OCI-LY1 (cell line): ENCODE measurements at regions not wholly inside any gene's neighbourhood (a gene's known extent, or its start where the extent isn't known, plus 50 kb on each side); places are given as distances from the start of the nearest gene placed in this dataset.

Experiments used
- H2AFZ ChIP-seq: fragments of 200-600 bp; sonication (generic), shearing (Covaris generic); 2 replicates; pipeline ENCODE4 v1.6.0; 2014; ENCODE audit warnings: antibody characterized with exemption, mild to moderate bottlenecking, low read length
- H3F3A ChIP-seq: fragments of 200-600 bp; sonication (generic), shearing (Covaris generic); 2 replicates; pipeline ENCODE4 v1.6.0; 2014; ENCODE audit warnings: mild to moderate bottlenecking, antibody characterized with exemption, low read length, moderate library complexity; ENCODE audit not compliant: insufficient read depth
- H3K27ac ChIP-seq: fragments of 200-600 bp; sonication (generic); 2 replicates; pipeline ENCODE4 v1.5.1; 2014; ENCODE audit warnings: low read length, mixed run types, mild to moderate bottlenecking, low read depth; ENCODE audit not compliant: poor library complexity, severe bottlenecking
- H3K27me3 ChIP-seq: fragments of 200-600 bp; sonication (generic); 2 replicates; pipeline ENCODE4 v1.6.0; 2014; ENCODE audit warnings: antibody characterized with exemption, mild to moderate bottlenecking, low read length, moderate library complexity; ENCODE audit not compliant: insufficient read depth
- H3K36me3 ChIP-seq: fragments of 200-600 bp; sonication (generic); 2 replicates; pipeline ENCODE4 v1.6.1; 2014; ENCODE audit warnings: mild to moderate bottlenecking, antibody characterized with exemption, low read length, moderate library complexity, mixed read lengths; ENCODE audit not compliant: insufficient read depth
- H3K4me1 ChIP-seq: fragments of 200-600 bp; sonication (generic); 2 replicates; pipeline ENCODE4 v1.5.1; 2014; ENCODE audit warnings: mild to moderate bottlenecking, low read length, moderate library complexity; ENCODE audit not compliant: insufficient read depth, severe bottlenecking
- H3K4me2 ChIP-seq: fragments of 200-600 bp; sonication (generic), shearing (Covaris generic); 2 replicates; pipeline ENCODE4 v1.6.1; 2014; ENCODE audit warnings: low read length
- H3K4me3 ChIP-seq: fragments of 200-600 bp; sonication (generic); 2 replicates; pipeline ENCODE4 v1.5.1; 2014; ENCODE audit warnings: low read length, low read depth, mild to moderate bottlenecking, mixed read lengths; ENCODE audit not compliant: poor library complexity, severe bottlenecking
- H3K79me2 ChIP-seq: fragments of 200-600 bp; shearing (Covaris generic); 2 replicates; pipeline ENCODE4 v1.6.1; 2016; ENCODE audit warnings: mixed run types, low read length, mixed read lengths; ENCODE audit not compliant: insufficient read depth
- H3K9ac ChIP-seq: fragments of 200-600 bp; sonication (generic), shearing (Covaris generic); 2 replicates; pipeline ENCODE4 v1.6.1; 2014; ENCODE audit warnings: mild to moderate bottlenecking, low read length, mixed read lengths
- H3K9me2 ChIP-seq: fragments of 200-600 bp; sonication (generic), shearing (Covaris generic); 2 replicates; pipeline ENCODE4 v1.6.1; 2014; ENCODE audit warnings: low read depth, mild to moderate bottlenecking, low read length, mixed read lengths
- H3K9me3 ChIP-seq: fragments of 200-600 bp; shearing (Covaris generic); 2 replicates; pipeline ENCODE4 v1.6.1; 2014; ENCODE audit warnings: low read length, mixed read lengths
- H4K20me1 ChIP-seq: fragments of 200-600 bp; sonication (generic), shearing (Covaris generic); 2 replicates; pipeline ENCODE4 v1.6.0; 2016; ENCODE audit warnings: mild to moderate bottlenecking, low read length; ENCODE audit not compliant: insufficient read depth
- CTCF ChIP-seq: fragments of 200-600 bp; sonication (generic), shearing (Covaris generic); IDR thresholded peaks from 2 replicates; pipeline ENCODE4 v1.5.1; 2017; ENCODE audit warnings: mild to moderate bottlenecking, antibody characterized with exemption, low read length, moderate library complexity, mixed read lengths
- EZH2 ChIP-seq: fragments of 200-600 bp; sonication (generic), shearing (Covaris generic); IDR thresholded peaks from 2 replicates; pipeline ENCODE4 v1.8.0; 2017; ENCODE audit warnings: borderline replicate concordance, mixed run types, mild to moderate bottlenecking, antibody characterized with exemption, low read length, moderate library complexity, mixed read lengths

GRCh38 chr2:111239107-111239506 lies 118.4 kb downstream of the BCL2L11 start:
- Histone ChIP-seq H4K20me1 (no peaks in the 10 kb centered on the region), H3K9ac (no peak overlapping the region)

GRCh38 chr2:111239581-111240249 lies 119.0 kb downstream of the BCL2L11 start:
- H3K4me1 ChIP-seq: no peaks in the 10 kb centered on the region
- H3F3A ChIP-seq: no peaks in the 10 kb centered on the region
- H3K27me3 ChIP-seq: no peaks in the 10 kb centered on the region
- H3K4me2 ChIP-seq: no peak overlapping the region
- H2AFZ ChIP-seq: no peak overlapping the region
- H3K9ac ChIP-seq: no peak overlapping the region
- no peaks in the 10 kb centered on the region for H3K9me3 ChIP-seq
- H3K79me2 ChIP-seq: no peaks in the 10 kb centered on the region
- TF ChIP-seq CTCF (no peak), EZH2 (no peak)
- H3K4me3 ChIP-seq: no peak overlapping the region
- H3K9me2 ChIP-seq: no peaks in the 10 kb centered on the region
- H3K27ac ChIP-seq: no peak overlapping the region
- H4K20me1 ChIP-seq: no peaks in the 10 kb centered on the region
- H3K36me3 ChIP-seq: no peaks in the 10 kb centered on the region

More at GRCh38 chr2:111239107-111239506, 118.4 kb downstream of the BCL2L11 start:
- no peak overlapping the region for H3K4me3 ChIP-seq
- no peaks in the 10 kb centered on the region for H3K4me1 ChIP-seq
- TF ChIP-seq EZH2 (no peak), CTCF (no peak)
- H3K79me2 ChIP-seq: no peaks in the 10 kb centered on the region
- no peaks in the 10 kb centered on the region for H3K27me3 ChIP-seq
- no peaks in the 10 kb centered on the region for H3F3A ChIP-seq
- H3K27ac ChIP-seq: no peak overlapping the region
- no peak overlapping the region for H3K4me2 ChIP-seq
- H3K36me3 ChIP-seq: no peaks in the 10 kb centered on the region
- H3K9me2 ChIP-seq: no peaks in the 10 kb centered on the region
- no peaks in the 10 kb centered on the region for H3K9me3 ChIP-seq
- H2AFZ ChIP-seq: no peak overlapping the region

GRCh38 chr2:111243295-111243694 lies 122.6 kb downstream of the BCL2L11 start:
- H3K79me2 ChIP-seq: no peaks in the 10 kb centered on the region
- no peak overlapping the region for H3K9ac ChIP-seq
- no peaks in the 10 kb centered on the region for H3K4me1 ChIP-seq
- TF ChIP-seq EZH2 (no peak), CTCF (no peak)
- H3K9me3 ChIP-seq: no peaks in the 10 kb centered on the region
- no peaks in the 10 kb centered on the region for H3K36me3 ChIP-seq
- no peak overlapping the region for H3K4me3 ChIP-seq
- no peaks in the 10 kb centered on the region for H3F3A ChIP-seq
- no peaks in the 10 kb centered on the region for H3K27me3 ChIP-seq
- no peaks in the 10 kb centered on the region for H3K9me2 ChIP-seq
- H4K20me1 ChIP-seq: no peaks in the 10 kb centered on the region
- H3K27ac ChIP-seq: no peak overlapping the region
- no peak overlapping the region for H2AFZ ChIP-seq
- H3K4me2 ChIP-seq: no peak overlapping the region
